A549 (cell line): ENCODE measurements at regions not wholly inside any gene's neighbourhood (a gene's known extent, or its start where the extent isn't known, plus 50 kb on each side); places are given as distances from the start of the nearest gene placed in this dataset.

Source experiments
- ATAC-seq, 2 experiments: fragments of 200-7000 bp in 1 of 2; fragments of >200 bp in 1 of 2; cut with Nextera tagmentation in 1 of 2; cut with Tn5 transposase in 1 of 2; 3 replicates each; pipeline versions ENCODE4 v1.8.0 to v1.9.1; 2018 to 2020; ENCODE audit warnings: mild to moderate bottlenecking in 1 of 2, moderate library complexity in 1 of 2
- CTCF ChIA-PET: fragments of 300-600 bp; sonication (Branson Sonifier 250); formaldehyde crosslinking; extraction: SDS; loops from one replicate; lab custom pipeline; 2021; ENCODE audit warnings: antibody characterized with exemption, inconsistent platforms; lab: Yijun Ruan, JAX
- POLR2A ChIA-PET: fragments of 350-600 bp; formaldehyde crosslinking; extraction: SDS; loops from one replicate; lab custom pipeline; 2021; ENCODE audit warnings: antibody characterized with exemption, inconsistent platforms; lab: Yijun Ruan, JAX
- DNase-seq, 2 experiments: peaks; one replicate each; pipeline versions ENCODE4 v3.0.0 to v3.0.0-alpha.2; 2011 to 2016; ENCODE audit warnings: low read depth in 1 of 2, low spot score in 1 of 2
- FAIRE-seq: peaks from 2 replicates; lab custom pipeline; 2011; peaks lifted over from hg19 to GRCh38; lab: Jason Lieb, UNC
- H3K27ac ChIP-seq, 2 experiments: fragments of >200 bp; sonication (Bioruptor Twin); formaldehyde crosslinking; 3 replicates each; pipeline ENCODE4 v1.5.1; 2016 to 2017
- H3K4me1 ChIP-seq: fragments of >200 bp; sonication (Bioruptor Twin); formaldehyde crosslinking; 3 replicates; pipeline ENCODE4 v1.6.1; 2016
- H3K4me2 ChIP-seq: fragments of >200 bp; sonication (Bioruptor Twin); formaldehyde crosslinking; 3 replicates; pipeline ENCODE4 v1.6.1; 2016
- H3K4me3 ChIP-seq: fragments of >200 bp; sonication (Bioruptor Twin); formaldehyde crosslinking; 3 replicates; pipeline ENCODE4 v1.5.1; 2016
- H3K9me3 ChIP-seq: fragments of >200 bp; sonication (Bioruptor Twin); formaldehyde crosslinking; 3 replicates; pipeline ENCODE4 v1.6.1; 2016
- CBX8 ChIP-seq: fragments of 200-600 bp; sonication (generic); IDR thresholded peaks from 2 replicates; pipeline ENCODE4 v1.6.1; 2016
- EHF ChIP-seq: fragments of 250-450 bp; sonication (Bioruptor Pico); IDR thresholded peaks from 2 replicates; pipeline ENCODE4 v1.5.0; 2020; ENCODE audit warnings: mild to moderate bottlenecking
- EP300 ChIP-seq, 2 experiments: fragments of >200 bp; sonication (Bioruptor Twin); formaldehyde crosslinking; IDR thresholded peaks; 2 replicates in 1 of 2; 3 replicates in 1 of 2; pipeline ENCODE4 v1.6.1; 2016 to 2017
- FOSB ChIP-seq: fragments of 250-450 bp; sonication (Bioruptor Pico); IDR thresholded peaks from 2 replicates; pipeline ENCODE4 v1.5.0; 2020; ENCODE audit warnings: mild to moderate bottlenecking, moderate library complexity
- HDAC2 ChIP-seq: fragments of 200-600 bp; sonication (generic); IDR thresholded peaks from 2 replicates; pipeline ENCODE4 v1.6.1; 2016
- HEYL ChIP-seq: fragments of 250-450 bp; sonication (Bioruptor Pico); IDR thresholded peaks from 2 replicates; pipeline ENCODE4 v1.8.0; 2021; ENCODE audit warnings: mild to moderate bottlenecking, moderate library complexity
- HOXB13 ChIP-seq: fragments of 250-450 bp; sonication (Bioruptor Pico); IDR thresholded peaks from 2 replicates; pipeline ENCODE4 v1.5.0; 2020; ENCODE audit warnings: low read depth, mild to moderate bottlenecking, moderate library complexity
- HOXB5 ChIP-seq: fragments of 250-450 bp; sonication (Bioruptor Pico); IDR thresholded peaks from 2 replicates; pipeline ENCODE4 v1.5.0; 2020; ENCODE audit warnings: mild to moderate bottlenecking, moderate library complexity
- JUN ChIP-seq, 2 experiments: fragments of >200 bp; sonication (Bioruptor Twin); formaldehyde crosslinking; IDR thresholded peaks; 2 replicates in 1 of 2; 3 replicates in 1 of 2; pipeline ENCODE4 v1.6.1; 2016 to 2017
- MAX ChIP-seq: IDR thresholded peaks from 2 replicates; pipeline ENCODE4 v1.6.1; 2012
- MYC ChIP-seq: IDR thresholded peaks from 2 replicates; pipeline ENCODE4 v1.6.1; 2012; ENCODE audit warnings: mild to moderate bottlenecking, inconsistent platforms, low read length, improper control_type of control experiment, borderline replicate concordance
- NFE2L2 ChIP-seq: fragments of 150-350 bp; conservative IDR thresholded peaks from 2 replicates; pipeline ENCODE4 v1.6.1; 2014; ENCODE audit warnings: low read length
- NPAS2 ChIP-seq: fragments of 250-450 bp; sonication (Bioruptor Pico); IDR thresholded peaks from 2 replicates; pipeline ENCODE4 v1.8.0; 2022; ENCODE audit warnings: mild to moderate bottlenecking, moderate library complexity, borderline replicate concordance
- NR3C1 ChIP-seq: fragments of >200 bp; sonication (Bioruptor Twin); formaldehyde crosslinking; IDR thresholded peaks from 3 replicates; pipeline ENCODE4 v1.6.1; 2017
- POLR2A ChIP-seq: IDR thresholded peaks from 2 replicates; pipeline ENCODE4 v1.6.1; 2012; ENCODE audit warnings: mild to moderate bottlenecking, low read length
- POLR2AphosphoS2 ChIP-seq: conservative IDR thresholded peaks from 2 replicates; pipeline ENCODE4 v1.6.1; 2012; ENCODE audit warnings: low read length, improper control_type of control experiment, inconsistent platforms
- RAD21 ChIP-seq, 2 experiments: fragments of >200 bp in 1 of 2; sonication (Bioruptor Twin) in 1 of 2; formaldehyde crosslinking in 1 of 2; IDR thresholded peaks in 1 of 2; conservative IDR thresholded peaks in 1 of 2; 2 replicates in 1 of 2; 3 replicates in 1 of 2; pipeline ENCODE4 v1.6.1; 2012 to 2018; ENCODE audit warnings: inconsistent platforms in 1 of 2
- REST ChIP-seq: fragments of 200-600 bp; sonication (generic); IDR thresholded peaks from 2 replicates; pipeline ENCODE4 v1.6.1; 2016; ENCODE audit warnings: antibody characterized with exemption, mild to moderate bottlenecking, moderate library complexity
- RFX5 ChIP-seq: fragments of 450-650 bp; IDR thresholded peaks from 2 replicates; pipeline ENCODE4 v1.7.1; 2014; ENCODE audit warnings: antibody characterized with exemption, mild to moderate bottlenecking, moderate library complexity
- SMC3 ChIP-seq: fragments of >200 bp; sonication (Bioruptor Twin); formaldehyde crosslinking; IDR thresholded peaks from 3 replicates; pipeline ENCODE4 v1.6.1; 2018; ENCODE audit warnings: inconsistent platforms
- SREBF2 ChIP-seq: fragments of 450-650 bp; IDR thresholded peaks from 2 replicates; pipeline ENCODE4 v1.6.1; 2014; ENCODE audit warnings: mild to moderate bottlenecking, moderate library complexity
- TFCP2L1 ChIP-seq: fragments of 250-450 bp; sonication (Bioruptor Pico); IDR thresholded peaks from 2 replicates; pipeline ENCODE4 v1.5.0; 2021; ENCODE audit warnings: mild to moderate bottlenecking
- ZFP36 ChIP-seq: fragments of 450-650 bp; IDR thresholded peaks from 2 replicates; pipeline ENCODE4 v1.6.1; 2014; ENCODE audit warnings: borderline replicate concordance; ENCODE audit not compliant: partially characterized antibody
- ZSCAN20 ChIP-seq: fragments of 250-450 bp; sonication (Bioruptor Pico); IDR thresholded peaks from 2 replicates; pipeline ENCODE4 v1.8.0; 2022; ENCODE audit warnings: mild to moderate bottlenecking, moderate library complexity
- WGBS: methylation state at CpG from one replicate; pipeline ENCODE4 v1.1.6; 2017; ENCODE audit errors: missing lambda C conversion rate; 5-methylcytosine and 5-hydroxymethylcytosine counted together

DNA sequence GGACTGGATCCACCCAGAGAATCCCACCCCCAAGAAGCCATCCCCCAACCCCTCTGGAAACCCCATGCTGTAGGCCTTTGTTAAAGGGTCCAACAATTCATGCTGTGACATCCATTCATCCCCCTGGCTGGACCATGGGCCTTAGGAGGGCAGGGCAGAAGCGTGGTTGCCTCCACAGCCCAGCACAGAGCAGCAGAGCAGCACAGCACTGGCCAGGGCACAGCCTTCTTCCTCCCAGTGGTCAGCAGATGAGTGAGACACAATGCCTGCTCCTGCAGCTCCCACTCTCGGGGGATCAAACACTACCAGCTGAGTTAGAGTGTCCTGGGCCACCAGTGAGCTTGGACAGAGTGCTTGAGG is 84.5 kb upstream of the LINC01488 start:
- ChIA-PET POLR2A (no interaction called here), CTCF (interaction anchor here (0.6 to 1.4 kb wide), 2 partner anchors 12 to 203 kb away, joined by 3 to 5 read pairs; no protein-coding TSS in a partner anchor)
- FAIRE-seq (no peak), DNase-seq (no peak), ATAC-seq (no peak)
- no peaks in the 10 kb centered on the region; the same call in 2 of the 3 replicates for H3K9me3 ChIP-seq
- WGBS = 86% methylated on average over 2 of the region's 2 CpGs
- no peaks in the 10 kb centered on the region for H3K4me1 ChIP-seq
- no peak overlapping the region for H3K27ac ChIP-seq
- no peak overlapping the region for H3K4me2 ChIP-seq
- TF ChIP-seq RFX5 (no peak), RAD21 (conservative IDR thresholded peaks at IDR 0.05 in 1 of 2, IDR thresholded peaks at IDR 0.05 in 1 of 2) (no peak), CBX8 (no peak), NFE2L2 (no peak), FOSB (CRISPR knock-in tag) (no peak), ZSCAN20 (CRISPR knock-in tag) (no peak), HEYL (CRISPR knock-in tag) (no peak), MYC (no peak), TFCP2L1 (CRISPR knock-in tag) (no peak)
- H3K4me3 ChIP-seq = no peak overlapping the region

GRCh38 chr11:69397732-69398131 is 83.7 kb upstream of the LINC01488 start:
- FAIRE-seq = no peak
- no peak for TF ChIP-seq POLR2A
- TF ChIP-seq NR3C1 = no peak
- TF ChIP-seq RFX5 = no peak
- TF ChIP-seq POLR2AphosphoS2 = no peak
- no peak for TF ChIP-seq FOSB (CRISPR knock-in tag)
- TF ChIP-seq MAX = no peak
- TF ChIP-seq MYC = no peak
- TF ChIP-seq HOXB5 (CRISPR knock-in tag) = no peak
- no peak for TF ChIP-seq EP300 (IDR thresholded peaks at IDR 0.05)
- TF ChIP-seq EHF = no peak
- no peak for TF ChIP-seq SMC3
- no peak for TF ChIP-seq NPAS2 (CRISPR knock-in tag)
- TF ChIP-seq SREBF2 = no peak
- TF ChIP-seq JUN (IDR thresholded peaks at IDR 0.05) = no peak
- TF ChIP-seq NFE2L2 = no peak
- no peak for TF ChIP-seq HDAC2
- TF ChIP-seq HOXB13 = no peak
- TF ChIP-seq ZFP36 = no peak
- no peak for TF ChIP-seq REST
- no peak for TF ChIP-seq HEYL (CRISPR knock-in tag)

More at GRCh38 chr11:69397732-69398131, 83.7 kb upstream of the LINC01488 start:
- WGBS = 78% methylated on average over 3 of the region's 3 CpGs
- DNase-seq = no peak
- Histone ChIP-seq H3K9me3 (peaks cover 7% of the 10 kb centered on the region), H3K27ac (no peak overlapping the region), H3K4me3 (no peak overlapping the region), H3K4me2 (no peak overlapping the region), H3K4me1 (no peaks in the 10 kb centered on the region)
- ATAC-seq = no peak
- POLR2A ChIA-PET = no interaction called here
- CTCF ChIA-PET = interaction anchor here (0.6 to 1.4 kb wide), 2 partner anchors 11 to 202 kb away, joined by 3 to 5 read pairs; no protein-coding TSS in a partner anchor
